Lung (tissue), 11 donors: ENCODE measurements at regions not wholly inside any gene's neighbourhood (a gene's known extent, or its start where the extent isn't known, plus 50 kb on each side); places are given as distances from the start of the nearest gene placed in this dataset.

Experiments
- ATAC-seq: fragments of 200-7000 bp; cut with Tn5 transposase; one replicate; pipeline ENCODE4 v1.9.1; 2020; ENCODE audit warnings: moderate number of reproducible peaks; ENCODE audit not compliant: insufficient read depth, low FRiP score
- DNase-seq, 3 donors: peaks; one replicate each; pipeline ENCODE4 v3.0.0-alpha.2; 2013 to 2017
- H3K27ac ChIP-seq, 2 donors: one replicate each; pipeline ENCODE4 v1.5.1; 2013; ENCODE audit warnings: mild to moderate bottlenecking in 2 of 2, moderate library complexity in 2 of 2, control low read depth in 1 of 2, inconsistent platforms in 1 of 2, low read depth in 1 of 2, low read length in 1 of 2
- H3K27me3 ChIP-seq, 3 donors: one replicate each; pipeline ENCODE4 v1.5.1; 2013; ENCODE audit warnings: low read length in 2 of 3; ENCODE audit not compliant: control insufficient read depth in 3 of 3, insufficient read depth in 3 of 3
- H3K36me3 ChIP-seq, 4 donors: one replicate each; pipeline ENCODE4 v1.5.1; 2013; ENCODE audit warnings: low read length in 4 of 4, mild to moderate bottlenecking in 1 of 4, moderate library complexity in 1 of 4; ENCODE audit not compliant: control insufficient read depth in 4 of 4, insufficient read depth in 4 of 4
- H3K4me1 ChIP-seq, 5 donors: one replicate each; pipeline ENCODE4 v1.5.1; 2013; ENCODE audit warnings: low read length in 5 of 5, mild to moderate bottlenecking in 2 of 5, moderate library complexity in 1 of 5; ENCODE audit not compliant: control insufficient read depth in 5 of 5, insufficient read depth in 5 of 5
- H3K4me3 ChIP-seq: one replicate; pipeline ENCODE4 v1.5.1; 2013; ENCODE audit warnings: mild to moderate bottlenecking, control low read depth, moderate library complexity
- H3K9ac ChIP-seq, 2 donors: one replicate each; pipeline ENCODE4 v1.5.1; 2013; ENCODE audit warnings: low read length in 2 of 2, control low read depth in 1 of 2; ENCODE audit not compliant: insufficient read depth in 1 of 2
- H3K9me3 ChIP-seq, 4 donors: one replicate each; pipeline ENCODE4 v1.5.1; 2013; ENCODE audit warnings: low read length in 3 of 4, mild to moderate bottlenecking in 1 of 4, moderate library complexity in 1 of 4; ENCODE audit not compliant: control insufficient read depth in 4 of 4, insufficient read depth in 3 of 4
- CTCF ChIP-seq: IDR thresholded peaks from 2 replicates; pipeline ENCODE4 v1.5.1; 2012; ENCODE audit warnings: mild to moderate bottlenecking; ENCODE audit errors: control extremely low read depth, extremely low read depth
- WGBS, 2 donors: extraction: QIAGEN DNeasy Blood & Tissue Kit; methylation state at CpG; one replicate each; pipeline ENCODE4 v1.1.7; 2013; 5-methylcytosine and 5-hydroxymethylcytosine counted together
- donor health status: control.
- donor health status: control.
- donor health status: Bipolar disorder and iron deficiency.
- donor health status: healthy.
- donor health status: DM: yes; HTN: yes; CAD: no.

- no peak for TF ChIP-seq CTCF
- Histone ChIP-seq H3K27me3 (no peaks in the 10 kb centered on the region), H3K27ac (no peak overlapping the region), H3K36me3 (no peaks in the 10 kb centered on the region), H3K9ac (no peak overlapping the region), H3K4me1 (peaks cover 0 to 4% (median 0%) of the 10 kb centered on the region in 5 donors), H3K9me3 (no peaks in the 10 kb centered on the region), H3K4me3 (no peak overlapping the region)
- DNase-seq (no peak), ATAC-seq (no peak)
- WGBS, 2 donors, result 95% methylated on average over 2 of the region's 2 CpGs
These were observed 94.3 kb upstream of the CHMP2B start for GRCh38 chr3:87132801-87133200.

- Histone ChIP-seq H3K27me3 (no peaks in the 10 kb centered on the region), H3K36me3 (no peaks in the 10 kb centered on the region), H3K4me3 (no peak overlapping the region), H3K27ac (no peak overlapping the region), H3K9ac (no peak overlapping the region), H3K9me3 (no peaks in the 10 kb centered on the region), H3K4me1 (peaks cover 0 to 8% (median 0%) of the 10 kb centered on the region in 5 donors)
- DNase-seq (no peak), ATAC-seq (no peak)
- TF ChIP-seq CTCF, result no peak
- 77 to 92% methylated on average over 2 of the region's 2 CpGs for WGBS, 2 donors
These were observed 99.1 kb upstream of the CHMP2B start for GRCh38 chr3:87128006-87128405.

GRCh38 chr3:87127281-87127680 lies 99.8 kb upstream of the CHMP2B start:
- no peaks in the 10 kb centered on the region for H3K9me3 ChIP-seq
- no peaks in the 10 kb centered on the region for H3K36me3 ChIP-seq
- no peak overlapping the region for H3K27ac ChIP-seq
- ATAC-seq, result no peak
- peak; percentile 32 to 85 (median 79) for DNase-seq
- peaks cover 0 to 8% (median 0%) of the 10 kb centered on the region in 5 donors for H3K4me1 ChIP-seq
- no peak overlapping the region for H3K9ac ChIP-seq
- no peak for TF ChIP-seq CTCF
- no peak overlapping the region for H3K4me3 ChIP-seq
- 48 to 53% methylated on average over 6 of the region's 6 CpGs for WGBS, 2 donors
- no peaks in the 10 kb centered on the region for H3K27me3 ChIP-seq

- H3K27me3 ChIP-seq, result no peaks in the 10 kb centered on the region
- WGBS, 2 donors, result 57 to 63% methylated on average over 4 of the region's 4 CpGs
These were observed 100.8 kb upstream of the CHMP2B start for GRCh38 chr3:87126321-87126720.

More at GRCh38 chr3:87126321-87126720, 100.8 kb upstream of the CHMP2B start:
- no peak overlapping the region for H3K27ac ChIP-seq
- no peaks in the 10 kb centered on the region for H3K9me3 ChIP-seq
- no peaks in the 10 kb centered on the region for H3K36me3 ChIP-seq
- ATAC-seq (no peak), DNase-seq (peak in 2 of 3 donors; percentile 30 to 42)
- peaks cover 0 to 11% (median 0%) of the 10 kb centered on the region in 5 donors for H3K4me1 ChIP-seq
- no peak for TF ChIP-seq CTCF
- no peak overlapping the region for H3K9ac ChIP-seq
- H3K4me3 ChIP-seq, result no peak overlapping the region
